Naive thymus-derived CD4-positive, alpha-beta T cell (primary cell): ENCODE measurements at regions not wholly inside any gene's neighbourhood (a gene's known extent, or its start where the extent isn't known, plus 50 kb on each side); places are given as distances from the start of the nearest gene placed in this dataset.

ENCODE experiments used
- ATAC-seq: fragments of 150-1000 bp; cut with Tn5 transposase; 2 replicates; pipeline ENCODE4 v1.10.0; 2021; ENCODE audit warnings: mild to moderate bottlenecking, moderate library complexity
- CTCF ChIA-PET: fragments of 350-600 bp; sonication (Branson Sonifier 250); formaldehyde crosslinking; loops from one replicate; lab custom pipeline; 2021; ENCODE audit warnings: antibody characterized with exemption; lab: Charles Lee
- POLR2A ChIA-PET: fragments of 350-600 bp; sonication (Branson Sonifier 250); formaldehyde crosslinking; loops from one replicate; lab custom pipeline; 2021; ENCODE audit warnings: antibody characterized with exemption, inconsistent platforms; lab: Charles Lee
- DNase-seq, 9 donors: peaks; one replicate each; pipeline versions ENCODE4 v3.0.0 to v3.0.0-alpha.2; 2020 to 2022; ENCODE audit warnings: mixed read lengths in 1 of 9
- H3K27ac ChIP-seq: one replicate; pipeline ENCODE4 v1.7.0; 2013; ENCODE audit warnings: mild to moderate bottlenecking, low read depth, low read length, moderate library complexity
- H3K27me3 ChIP-seq, 2 donors: one replicate each; pipeline ENCODE4 v1.7.0; 2013; ENCODE audit warnings: low read length in 2 of 2, mild to moderate bottlenecking in 2 of 2, moderate library complexity in 2 of 2; ENCODE audit not compliant: control insufficient read depth in 2 of 2, insufficient read depth in 2 of 2
- H3K36me3 ChIP-seq, 3 experiments: 1 replicate in 2 of 3; 2 replicates in 1 of 3; pipeline ENCODE4 v1.7.0; 2013; ENCODE audit warnings: low read length in 3 of 3, mild to moderate bottlenecking in 3 of 3, moderate library complexity in 1 of 3; ENCODE audit not compliant: insufficient read depth in 3 of 3, control insufficient read depth in 2 of 3
- H3K4me1 ChIP-seq, 2 donors: one replicate each; pipeline ENCODE4 v1.7.0; 2013; ENCODE audit warnings: low read length in 2 of 2, mild to moderate bottlenecking in 2 of 2, moderate library complexity in 1 of 2; ENCODE audit not compliant: control insufficient read depth in 2 of 2, insufficient read depth in 2 of 2
- H3K4me3 ChIP-seq: 2 replicates; pipeline ENCODE4 v1.7.0; 2013; ENCODE audit warnings: mild to moderate bottlenecking, low read length
- H3K9me3 ChIP-seq, 3 experiments: 1 replicate in 2 of 3; 2 replicates in 1 of 3; pipeline ENCODE4 v1.7.0; 2013; ENCODE audit warnings: low read length in 3 of 3; ENCODE audit not compliant: control insufficient read depth in 2 of 3
- H3K27ac Mint-ChIP-seq, 9 donors: one replicate each; pipeline ENCODE4 v1.8.0; 2020 to 2022; ENCODE audit warnings: mixed read lengths in 9 of 9, mild to moderate bottlenecking in 8 of 9, moderate library complexity in 5 of 9, inconsistent platforms in 2 of 9
- H3K27me3 Mint-ChIP-seq, 5 donors: one replicate each; pipeline ENCODE4 v1.8.0; 2021 to 2022; ENCODE audit warnings: mixed read lengths in 5 of 5, mild to moderate bottlenecking in 1 of 5
- H3K36me3 Mint-ChIP-seq, 5 donors: one replicate each; pipeline ENCODE4 v1.8.0; 2020 to 2022; ENCODE audit warnings: mixed read lengths in 5 of 5, mild to moderate bottlenecking in 3 of 5, inconsistent platforms in 1 of 5
- H3K4me1 Mint-ChIP-seq, 7 donors: one replicate each; pipeline ENCODE4 v1.8.0; 2020 to 2022; ENCODE audit warnings: mixed read lengths in 7 of 7, mild to moderate bottlenecking in 3 of 7, inconsistent platforms in 1 of 7
- H3K4me3 Mint-ChIP-seq, 10 donors: one replicate each; pipeline ENCODE4 v1.8.0; 2020 to 2022; ENCODE audit warnings: mild to moderate bottlenecking in 10 of 10, mixed read lengths in 10 of 10, moderate library complexity in 6 of 10, inconsistent platforms in 2 of 10
- H3K9me3 Mint-ChIP-seq, 11 donors: one replicate each; pipeline ENCODE4 v1.8.0; 2020 to 2022; ENCODE audit warnings: mixed read lengths in 11 of 11, mild to moderate bottlenecking in 4 of 11, inconsistent platforms in 1 of 11, moderate library complexity in 1 of 11
- intact Hi-C, 2 donors: fragments of 100-400 bp; cut with micrococcal nuclease; formaldehyde crosslinking; loops; one replicate each; pipeline ENCODE4 v1.15.1; 2023

GRCh38 chr10:18760836-18761235, 101.6 kb downstream of the ARL5B start:
- no peak overlapping the region for H3K4me3 Mint-ChIP-seq
- no peak overlapping the region for H3K27ac Mint-ChIP-seq
- H3K36me3 ChIP-seq: no peaks in the 10 kb centered on the region
- H3K4me1 ChIP-seq: no peaks in the 10 kb centered on the region
- H3K9me3 ChIP-seq: no peaks in the 10 kb centered on the region
- H3K4me3 ChIP-seq: no peak overlapping the region
- ChIA-PET POLR2A (no interaction called here), CTCF (no interaction called here)
- intact Hi-C loops: no loop called here
- peaks cover 0 to 11% (median 0%) of the 10 kb centered on the region in 11 donors for H3K9me3 Mint-ChIP-seq
- peaks cover 0 to 10% (median 5%) of the 10 kb centered on the region in 5 donors for H3K27me3 Mint-ChIP-seq
- H3K4me1 Mint-ChIP-seq: peaks cover 0 to 2% (median 0%) of the 10 kb centered on the region in 7 donors
- no peaks in the 10 kb centered on the region for H3K27me3 ChIP-seq
- DNase-seq (no peak), ATAC-seq (no peak)
- no peak overlapping the region for H3K27ac ChIP-seq
- no peaks in the 10 kb centered on the region for H3K36me3 Mint-ChIP-seq

- H3K27ac ChIP-seq: no peak overlapping the region
- peaks cover 0 to 13% (median 2%) of the 10 kb centered on the region in 11 donors for H3K9me3 Mint-ChIP-seq
- H3K27me3 ChIP-seq: no peaks in the 10 kb centered on the region
- no peak overlapping the region for H3K4me3 Mint-ChIP-seq
- no peak overlapping the region for H3K4me3 ChIP-seq
- H3K27ac Mint-ChIP-seq: no peak overlapping the region
- CTCF ChIA-PET: no interaction called here
- no peaks in the 10 kb centered on the region for H3K36me3 ChIP-seq
- H3K4me1 Mint-ChIP-seq: no peaks in the 10 kb centered on the region
- no peaks in the 10 kb centered on the region for H3K36me3 Mint-ChIP-seq
- H3K9me3 ChIP-seq: no peaks in the 10 kb centered on the region
- ATAC-seq (no peak), DNase-seq (no peak)
- H3K4me1 ChIP-seq: no peaks in the 10 kb centered on the region
- POLR2A ChIA-PET: no interaction called here
- intact Hi-C loops: no loop called here
- peaks cover 0 to 13% (median 4%) of the 10 kb centered on the region in 5 donors for H3K27me3 Mint-ChIP-seq
These were observed 108.8 kb downstream of the ARL5B start for GRCh38 chr10:18767981-18768380.

GRCh38 chr10:18773180-18773579, 113.9 kb downstream of the ARL5B start:
- H3K9me3 Mint-ChIP-seq: peaks cover 0 to 5% (median 0%) of the 10 kb centered on the region in 11 donors
- H3K36me3 Mint-ChIP-seq: no peaks in the 10 kb centered on the region
- peaks cover 0 to 16% (median 5%) of the 10 kb centered on the region in 5 donors for H3K27me3 Mint-ChIP-seq
- CTCF ChIA-PET: no interaction called here
- DNase-seq (no peak), ATAC-seq (no peak)
- POLR2A ChIA-PET: no interaction called here
- Histone ChIP-seq H3K36me3 (no peaks in the 10 kb centered on the region), H3K27me3 (no peaks in the 10 kb centered on the region), H3K9me3 (no peaks in the 10 kb centered on the region), H3K27ac (no peak overlapping the region), H3K4me3 (no peak overlapping the region), H3K4me1 (no peaks in the 10 kb centered on the region)
- H3K4me3 Mint-ChIP-seq: no peak overlapping the region
- intact Hi-C loops: no loop called here
- H3K27ac Mint-ChIP-seq: no peak overlapping the region
- H3K4me1 Mint-ChIP-seq: no peaks in the 10 kb centered on the region

GRCh38 chr10:18777258-18777657, 118.0 kb downstream of the ARL5B start:
- H3K4me3 Mint-ChIP-seq: no peak overlapping the region
- DNase-seq (no peak), ATAC-seq (no peak)
- no peaks in the 10 kb centered on the region for H3K36me3 ChIP-seq
- ChIA-PET CTCF (no interaction called here), POLR2A (no interaction called here)
- H3K4me3 ChIP-seq: no peak overlapping the region
- H3K27me3 ChIP-seq: no peaks in the 10 kb centered on the region
- H3K27me3 Mint-ChIP-seq: peaks cover 0 to 10% (median 5%) of the 10 kb centered on the region in 5 donors
- H3K36me3 Mint-ChIP-seq: no peaks in the 10 kb centered on the region
- H3K4me1 ChIP-seq: no peaks in the 10 kb centered on the region
- H3K27ac ChIP-seq: no peak overlapping the region
- peaks cover 0 to 4% (median 0%) of the 10 kb centered on the region in 11 donors for H3K9me3 Mint-ChIP-seq
- no peak overlapping the region for H3K27ac Mint-ChIP-seq
- no peaks in the 10 kb centered on the region for H3K4me1 Mint-ChIP-seq
- intact Hi-C loops: no loop called here
- no peaks in the 10 kb centered on the region for H3K9me3 ChIP-seq

- ATAC-seq (no peak), DNase-seq (no peak)
- H3K27me3 ChIP-seq: no peaks in the 10 kb centered on the region
- Mint-ChIP-seq H3K27me3 (peaks cover 0 to 8% (median 0%) of the 10 kb centered on the region in 5 donors), H3K4me3 (no peak overlapping the region), H3K36me3 (no peaks in the 10 kb centered on the region), H3K4me1 (no peaks in the 10 kb centered on the region), H3K27ac (no peak overlapping the region), H3K9me3 (peaks cover 0 to 18% (median 9%) of the 10 kb centered on the region in 11 donors)
- ChIA-PET POLR2A (no interaction called here), CTCF (no interaction called here)
- intact Hi-C loops: no loop called here
- H3K36me3 ChIP-seq: no peaks in the 10 kb centered on the region
- H3K9me3 ChIP-seq: no peaks in the 10 kb centered on the region
- H3K27ac ChIP-seq: no peak overlapping the region
- no peak overlapping the region for H3K4me3 ChIP-seq
- H3K4me1 ChIP-seq: no peaks in the 10 kb centered on the region
These were observed 127.2 kb downstream of the ARL5B start for GRCh38 chr10:18786478-18786877.

- H3K4me3 ChIP-seq: no peak overlapping the region
- no peak overlapping the region for H3K27ac ChIP-seq
- no peak overlapping the region for H3K27ac Mint-ChIP-seq
- H3K4me1 Mint-ChIP-seq: no peaks in the 10 kb centered on the region
- H3K9me3 Mint-ChIP-seq: peaks cover 5 to 16% (median 9%) of the 10 kb centered on the region in 11 donors
- no peaks in the 10 kb centered on the region for H3K36me3 ChIP-seq
- no peaks in the 10 kb centered on the region for H3K27me3 ChIP-seq
- intact Hi-C loops: no loop called here
- CTCF ChIA-PET: no interaction called here
- ATAC-seq (no peak), DNase-seq (no peak)
- H3K27me3 Mint-ChIP-seq: peaks cover 0 to 29% (median 8%) of the 10 kb centered on the region in 5 donors
- H3K9me3 ChIP-seq: no peaks in the 10 kb centered on the region
- no peak overlapping the region for H3K4me3 Mint-ChIP-seq
- POLR2A ChIA-PET: no interaction called here
- H3K4me1 ChIP-seq: no peaks in the 10 kb centered on the region
- H3K36me3 Mint-ChIP-seq: no peaks in the 10 kb centered on the region
These were observed 134.7 kb downstream of the ARL5B start for GRCh38 chr10:18793951-18794350.

- POLR2A ChIA-PET: no interaction called here
- H3K27me3 Mint-ChIP-seq: peaks cover 0 to 24% (median 8%) of the 10 kb centered on the region in 5 donors
These were observed 136.3 kb downstream of the ARL5B start for GRCh38 chr10:18795549-18795948.

More at GRCh38 chr10:18795549-18795948, 136.3 kb downstream of the ARL5B start:
- Histone ChIP-seq H3K9me3 (no peaks in the 10 kb centered on the region), H3K4me3 (no peak overlapping the region), H3K27me3 (no peaks in the 10 kb centered on the region), H3K4me1 (no peaks in the 10 kb centered on the region), H3K36me3 (no peaks in the 10 kb centered on the region), H3K27ac (no peak overlapping the region)
- Mint-ChIP-seq H3K4me3 (no peak overlapping the region), H3K4me1 (no peaks in the 10 kb centered on the region), H3K27ac (no peak overlapping the region), H3K36me3 (no peaks in the 10 kb centered on the region), H3K9me3 (peaks cover 0 to 7% (median 3%) of the 10 kb centered on the region in 11 donors)
- DNase-seq (no peak), ATAC-seq (no peak)
- intact Hi-C loops: no loop called here
- CTCF ChIA-PET: no interaction called here
